Astrocyte (in vitro differentiated cells and primary cell): ENCODE measurements at regions not wholly inside any gene's neighbourhood (a gene's known extent, or its start where the extent isn't known, plus 50 kb on each side); places are given as distances from the start of the nearest gene placed in this dataset.
A peak's percentile ranks its signal among the peaks of the same experiment; 100 is the strongest.

Experiments used
- DNase-seq: peaks from one replicate; pipeline ENCODE4 v3.0.0-alpha.2; 2010; ENCODE audit warnings: low read depth
- FAIRE-seq: peaks from 2 replicates; lab custom pipeline; 2011; peaks lifted over from hg19 to GRCh38; lab: Jason Lieb, UNC
- H2AFZ ChIP-seq: 2 replicates; pipeline ENCODE4 v1.6.0; 2012; ENCODE audit warnings: low read depth, low read length, inconsistent platforms
- H3K27ac ChIP-seq: 2 replicates; pipeline ENCODE4 v1.5.1; 2011; ENCODE audit warnings: low read depth, low read length, inconsistent platforms
- H3K27me3 ChIP-seq: 2 replicates; pipeline ENCODE4 v1.6.0; 2011; ENCODE audit warnings: low read length, inconsistent platforms; ENCODE audit not compliant: insufficient read depth
- H3K36me3 ChIP-seq: 2 replicates; pipeline ENCODE4 v1.5.1; 2011; ENCODE audit warnings: low read length, inconsistent platforms; ENCODE audit not compliant: insufficient read depth
- H3K4me1 ChIP-seq: 2 replicates; pipeline ENCODE4 v1.5.1; 2011; ENCODE audit warnings: low read length, inconsistent platforms; ENCODE audit not compliant: insufficient read depth
- H3K4me2 ChIP-seq: 2 replicates; pipeline ENCODE4 v1.6.0; 2012; ENCODE audit warnings: low read length, inconsistent platforms
- H3K4me3 ChIP-seq: 2 replicates; pipeline ENCODE4 v1.5.1; 2011; ENCODE audit warnings: low read depth, mild to moderate bottlenecking, low read length, inconsistent platforms; ENCODE audit not compliant: insufficient read depth
- H3K79me2 ChIP-seq: 2 replicates; pipeline ENCODE4 v1.6.0; 2012; ENCODE audit warnings: mild to moderate bottlenecking, low read length, inconsistent platforms; ENCODE audit not compliant: insufficient read depth
- H3K9ac ChIP-seq: 2 replicates; pipeline ENCODE4 v1.6.0; 2012; ENCODE audit warnings: mild to moderate bottlenecking, low read length, inconsistent platforms
- H3K9me3 ChIP-seq: 2 replicates; pipeline ENCODE4 v1.5.1; 2012; ENCODE audit warnings: low read depth, mild to moderate bottlenecking, low read length, inconsistent platforms; ENCODE audit not compliant: insufficient read depth
- H4K20me1 ChIP-seq: 2 replicates; pipeline ENCODE4 v1.6.0; 2012; ENCODE audit warnings: low read length, inconsistent platforms; ENCODE audit not compliant: insufficient read depth
- H3K27ac Mint-ChIP-seq: one replicate; pipeline ENCODE4 v1.8.0; 2021; ENCODE audit warnings: mild to moderate bottlenecking, mixed read lengths; ENCODE audit not compliant: unreplicated experiment
- H3K27me3 Mint-ChIP-seq: one replicate; pipeline ENCODE4 v1.8.0; 2021; ENCODE audit warnings: low read depth, mixed read lengths; ENCODE audit not compliant: unreplicated experiment
- H3K36me3 Mint-ChIP-seq: one replicate; pipeline ENCODE4 v1.8.0; 2021; ENCODE audit warnings: low read depth, mixed read lengths; ENCODE audit not compliant: unreplicated experiment
- H3K4me1 Mint-ChIP-seq: one replicate; pipeline ENCODE4 v1.8.0; 2021; ENCODE audit warnings: low read depth, mixed read lengths; ENCODE audit not compliant: unreplicated experiment
- H3K4me3 Mint-ChIP-seq: one replicate; pipeline ENCODE4 v1.8.0; 2021; ENCODE audit warnings: mild to moderate bottlenecking, moderate library complexity, mixed read lengths; ENCODE audit not compliant: unreplicated experiment
- H3K9me3 Mint-ChIP-seq: one replicate; pipeline ENCODE4 v1.8.0; 2021; ENCODE audit warnings: mild to moderate bottlenecking, mixed read lengths; ENCODE audit not compliant: unreplicated experiment
- EZH2 ChIP-seq: IDR thresholded peaks from 2 replicates; pipeline ENCODE4 v1.6.1; 2012; ENCODE audit warnings: mild to moderate bottlenecking, low read length, inconsistent platforms; ENCODE audit not compliant: insufficient read depth
- TF ChIP-seq, protein P1 (sequence below): IDR thresholded peaks from 2 replicates; pipeline ENCODE4 v1.5.1; 2011; ENCODE audit warnings: low read depth, mild to moderate bottlenecking, inconsistent platforms, low read length, moderate library complexity; ENCODE audit not compliant: insufficient read depth

DNA sequence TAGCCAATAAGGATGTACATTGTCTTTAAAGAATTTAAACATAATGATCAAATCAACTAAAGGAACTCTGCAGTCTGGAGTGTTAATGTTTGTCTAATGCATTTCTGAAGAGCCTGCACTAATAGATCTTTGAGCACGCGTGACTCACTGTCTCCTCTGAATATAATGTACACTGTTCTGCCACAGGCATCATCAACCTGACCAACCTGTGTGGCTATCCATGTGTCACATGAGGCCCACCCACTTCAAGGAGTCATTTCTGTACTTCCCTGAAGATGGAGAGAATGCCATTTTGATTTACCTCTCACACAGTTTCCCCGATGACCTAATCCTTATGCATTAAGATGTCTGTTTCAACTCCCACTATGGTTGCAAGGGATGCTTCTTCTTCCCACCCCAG lies 434.0 kb upstream of the SPHKAP start:
- Histone ChIP-seq H4K20me1 (no peaks in the 10 kb centered on the region), H3K36me3 (no peaks in the 10 kb centered on the region), H3K9me3 (no peaks in the 10 kb centered on the region), H3K27ac (no peak overlapping the region), H3K4me2 (no peak overlapping the region), H3K4me1 (peaks cover 6% of the 10 kb centered on the region), H2AFZ (no peak overlapping the region), H3K27me3 (no peaks in the 10 kb centered on the region), H3K79me2 (no peaks in the 10 kb centered on the region), H3K4me3 (no peak overlapping the region), H3K9ac (no peak overlapping the region)
- FAIRE-seq (no peak), DNase-seq (no peak)
- Mint-ChIP-seq H3K9me3 (no peaks in the 10 kb centered on the region), H3K4me3 (no peak overlapping the region), H3K27ac (no peak overlapping the region), H3K4me1 (no peaks in the 10 kb centered on the region), H3K36me3 (no peaks in the 10 kb centered on the region), H3K27me3 (no peaks in the 10 kb centered on the region)
- TF ChIP-seq, protein P1, sequence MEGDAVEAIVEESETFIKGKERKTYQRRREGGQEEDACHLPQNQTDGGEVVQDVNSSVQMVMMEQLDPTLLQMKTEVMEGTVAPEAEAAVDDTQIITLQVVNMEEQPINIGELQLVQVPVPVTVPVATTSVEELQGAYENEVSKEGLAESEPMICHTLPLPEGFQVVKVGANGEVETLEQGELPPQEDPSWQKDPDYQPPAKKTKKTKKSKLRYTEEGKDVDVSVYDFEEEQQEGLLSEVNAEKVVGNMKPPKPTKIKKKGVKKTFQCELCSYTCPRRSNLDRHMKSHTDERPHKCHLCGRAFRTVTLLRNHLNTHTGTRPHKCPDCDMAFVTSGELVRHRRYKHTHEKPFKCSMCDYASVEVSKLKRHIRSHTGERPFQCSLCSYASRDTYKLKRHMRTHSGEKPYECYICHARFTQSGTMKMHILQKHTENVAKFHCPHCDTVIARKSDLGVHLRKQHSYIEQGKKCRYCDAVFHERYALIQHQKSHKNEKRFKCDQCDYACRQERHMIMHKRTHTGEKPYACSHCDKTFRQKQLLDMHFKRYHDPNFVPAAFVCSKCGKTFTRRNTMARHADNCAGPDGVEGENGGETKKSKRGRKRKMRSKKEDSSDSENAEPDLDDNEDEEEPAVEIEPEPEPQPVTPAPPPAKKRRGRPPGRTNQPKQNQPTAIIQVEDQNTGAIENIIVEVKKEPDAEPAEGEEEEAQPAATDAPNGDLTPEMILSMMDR = no peak
- no peak for TF ChIP-seq EZH2

DNA sequence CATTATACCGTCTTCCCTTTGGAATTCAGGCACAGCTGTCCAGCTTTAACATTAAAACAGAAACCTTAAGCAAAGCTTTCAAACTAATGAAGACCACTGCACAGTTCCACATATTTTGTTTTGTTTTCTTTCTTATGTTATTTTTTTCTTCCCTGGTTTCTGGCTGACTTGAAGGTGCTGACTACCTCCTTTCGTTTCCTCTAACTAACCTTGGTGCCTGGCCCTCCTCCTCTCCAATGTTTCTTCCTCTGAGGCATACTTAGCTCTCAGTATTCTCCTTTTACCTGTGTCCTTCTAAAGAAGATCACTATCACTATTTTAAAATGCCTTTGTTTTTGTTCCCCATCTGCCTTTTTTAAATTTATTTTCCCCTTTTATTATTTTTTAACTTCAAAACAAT lies 433.3 kb upstream of the SPHKAP start:
- H3K9me3 ChIP-seq = no peaks in the 10 kb centered on the region
- H3K27me3 Mint-ChIP-seq = no peaks in the 10 kb centered on the region
- H3K9ac ChIP-seq = no peak overlapping the region
- no peak overlapping the region for H3K27ac Mint-ChIP-seq
- peaks cover 1% of the 10 kb centered on the region for H3K9me3 Mint-ChIP-seq
- no peaks in the 10 kb centered on the region for H3K4me1 Mint-ChIP-seq
- no peaks in the 10 kb centered on the region for H3K36me3 ChIP-seq
- H4K20me1 ChIP-seq = no peaks in the 10 kb centered on the region
- TF ChIP-seq, protein P1 = no peak
- TF ChIP-seq EZH2 = no peak
- no peak overlapping the region for H3K27ac ChIP-seq
- H3K27me3 ChIP-seq = no peaks in the 10 kb centered on the region
- no peaks in the 10 kb centered on the region for H3K79me2 ChIP-seq
- DNase-seq = no peak
- no peak overlapping the region for H3K4me2 ChIP-seq
- FAIRE-seq = no peak
- H3K36me3 Mint-ChIP-seq = no peaks in the 10 kb centered on the region
- H3K4me3 Mint-ChIP-seq = no peak overlapping the region
- no peak overlapping the region for H3K4me3 ChIP-seq
- H3K4me1 ChIP-seq = peaks cover 6% of the 10 kb centered on the region
- H2AFZ ChIP-seq = no peak overlapping the region

DNA sequence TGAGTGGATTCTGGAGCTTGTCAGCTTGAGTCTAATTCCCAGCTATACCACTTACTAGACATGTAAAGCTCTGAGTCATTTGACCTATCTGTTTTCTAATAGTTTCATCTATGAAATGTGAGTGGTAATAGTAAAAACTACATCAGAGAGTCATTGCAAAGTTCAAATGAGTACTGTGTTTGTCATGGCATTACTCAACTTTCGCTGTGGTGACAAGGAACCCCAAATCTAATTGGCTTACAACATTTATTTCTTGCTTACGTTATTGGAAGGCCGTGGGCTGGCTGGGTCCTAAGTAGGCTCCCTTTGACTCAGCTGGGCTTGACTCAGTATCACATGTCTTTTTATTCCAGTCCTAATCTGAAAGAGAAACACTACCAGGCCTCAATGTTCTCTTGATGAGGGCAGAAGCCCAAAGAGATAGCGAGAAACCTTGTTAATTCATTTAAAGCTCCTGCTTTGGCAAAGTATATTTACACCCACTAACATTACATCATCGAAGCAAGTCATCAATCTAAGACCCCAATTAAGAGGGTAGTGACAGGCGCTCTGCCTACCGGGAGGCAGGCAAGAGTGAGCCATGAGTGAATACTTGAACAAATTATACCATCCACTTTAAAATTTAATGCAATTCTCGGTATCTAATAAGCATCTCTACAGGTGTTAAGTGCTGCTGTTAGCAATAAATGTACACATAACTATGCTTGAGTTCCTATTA lies 431.8 kb upstream of the SPHKAP start:
- Histone ChIP-seq H3K4me3 (no peak overlapping the region), H3K4me1 (peaks cover 6% of the 10 kb centered on the region), H3K27me3 (no peaks in the 10 kb centered on the region), H3K27ac (peak overlapping the region; percentile 63), H3K79me2 (no peaks in the 10 kb centered on the region), H3K4me2 (no peak overlapping the region), H4K20me1 (no peaks in the 10 kb centered on the region), H2AFZ (no peak overlapping the region), H3K36me3 (no peaks in the 10 kb centered on the region), H3K9me3 (no peaks in the 10 kb centered on the region), H3K9ac (peak overlapping the region; percentile 15)
- peak; percentile 68 for FAIRE-seq
- no peaks in the 10 kb centered on the region for H3K36me3 Mint-ChIP-seq
- DNase-seq = peak; percentile 82
- no peaks in the 10 kb centered on the region for H3K4me1 Mint-ChIP-seq
- no peak overlapping the region for H3K27ac Mint-ChIP-seq
- H3K9me3 Mint-ChIP-seq = peaks cover 2% of the 10 kb centered on the region
- no peak overlapping the region for H3K4me3 Mint-ChIP-seq
- no peak for TF ChIP-seq EZH2
- TF ChIP-seq, protein P1 = no peak
- no peaks in the 10 kb centered on the region for H3K27me3 Mint-ChIP-seq
